GM18498 (cell line): ENCODE measurements at regions not wholly inside any gene's neighbourhood (a gene's known extent, or its start where the extent isn't known, plus 50 kb on each side); places are given as distances from the start of the nearest gene placed in this dataset.

Source experiments
- ATAC-seq: cut with Tn5 transposase; IDR thresholded peaks from one replicate; pipeline ENCODE4 v1.9.1; 2021; ENCODE audit warnings: mild to moderate bottlenecking, moderate library complexity; ENCODE audit not compliant: unreplicated experiment

- ATAC-seq, result no peak
Measured at GRCh38 chr5:175288048-175288621, 155.8 kb downstream of the DRD1 start.

GRCh38 chr5:175286981-175287380 is 157.0 kb downstream of the DRD1 start:
- no peak for ATAC-seq

GRCh38 chr5:175285261-175285660 is 158.7 kb downstream of the DRD1 start:
- no peak for ATAC-seq

DNA sequence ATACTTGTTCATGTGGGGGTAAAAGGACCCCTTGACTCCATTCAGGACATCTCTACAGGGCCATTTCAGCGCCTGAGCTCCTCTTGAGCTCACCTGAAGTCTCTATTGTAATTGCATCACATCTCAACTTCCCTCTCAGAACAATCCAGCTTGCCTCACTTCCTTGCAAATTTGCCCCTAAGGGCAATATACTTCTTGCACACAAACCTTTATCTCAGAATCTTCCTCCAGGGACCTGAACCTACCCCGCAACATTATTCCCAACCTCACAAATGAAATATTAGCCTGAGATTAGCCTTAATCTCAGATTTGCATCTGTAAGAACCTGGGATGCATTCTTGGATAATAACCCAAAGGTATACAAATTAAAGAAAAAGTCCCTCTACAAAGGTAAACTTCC is 159.2 kb downstream of the DRD1 start:
- no peak for ATAC-seq

GRCh38 chr5:175282611-175283225 is 161.3 kb downstream of the DRD1 start:
- no peak for ATAC-seq

DNA sequence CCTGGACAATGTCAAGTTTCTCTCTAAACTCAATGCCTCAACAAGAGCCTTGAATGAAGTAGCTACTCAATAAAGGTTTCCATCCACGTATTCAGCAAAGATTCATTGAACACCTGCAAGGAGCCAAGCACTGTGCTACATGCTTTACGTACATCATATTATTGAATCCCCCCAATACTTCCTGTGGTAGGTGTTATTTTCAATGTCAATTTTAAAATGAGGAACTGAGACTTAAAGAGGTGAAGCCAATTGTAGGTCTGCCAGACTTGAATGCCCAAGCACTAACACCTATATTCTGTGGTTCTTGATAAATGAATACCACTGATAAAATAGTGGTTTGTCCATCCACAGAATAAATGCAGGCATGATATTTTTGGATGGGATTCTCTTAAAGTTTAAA is 162.3 kb downstream of the DRD1 start:
- no peak for ATAC-seq

DNA sequence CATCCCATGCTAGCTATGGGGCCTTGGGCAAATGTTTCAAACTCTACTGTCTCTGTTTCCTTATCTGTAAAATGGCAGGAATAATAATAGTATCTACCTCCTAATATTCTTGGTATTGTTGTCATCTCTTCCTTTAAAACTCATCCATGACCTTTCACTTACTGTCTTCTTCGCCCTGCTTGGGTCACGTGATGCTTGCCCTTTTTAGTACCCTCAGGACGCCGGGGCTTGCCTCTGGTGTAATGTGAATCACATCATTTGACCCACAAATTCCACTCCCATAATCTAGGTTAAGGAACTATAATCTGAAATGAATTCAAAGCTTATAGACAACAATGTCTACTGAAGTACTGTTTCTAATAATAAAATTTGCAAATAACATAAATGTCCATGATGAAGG is 162.7 kb downstream of the DRD1 start:
- ATAC-seq, result no peak

GRCh38 chr5:175279506-175279905 is 164.5 kb downstream of the DRD1 start:
- no peak for ATAC-seq

- ATAC-seq, result no peak
Measured at GRCh38 chr5:175275748-175276147, 168.2 kb downstream of the DRD1 start.

DNA sequence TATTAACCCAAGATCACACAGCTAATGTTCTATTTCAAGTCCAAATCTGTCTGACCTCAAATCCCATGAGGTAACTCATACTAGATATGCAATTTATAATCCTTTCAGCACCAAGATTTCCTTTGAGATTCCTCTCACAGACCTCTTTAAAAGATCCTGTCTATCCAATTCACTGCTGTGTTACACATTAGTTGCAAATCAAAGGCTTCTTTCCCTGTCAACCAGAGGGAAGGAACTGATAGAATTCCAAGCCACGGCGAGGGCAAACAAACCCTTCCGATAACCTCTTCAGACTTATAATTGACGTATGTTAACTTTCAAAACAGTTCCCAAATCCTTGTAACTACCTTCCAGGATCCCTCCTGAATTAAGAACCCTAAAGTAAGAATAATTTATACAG is 168.9 kb downstream of the DRD1 start:
- ATAC-seq, result no peak

DNA sequence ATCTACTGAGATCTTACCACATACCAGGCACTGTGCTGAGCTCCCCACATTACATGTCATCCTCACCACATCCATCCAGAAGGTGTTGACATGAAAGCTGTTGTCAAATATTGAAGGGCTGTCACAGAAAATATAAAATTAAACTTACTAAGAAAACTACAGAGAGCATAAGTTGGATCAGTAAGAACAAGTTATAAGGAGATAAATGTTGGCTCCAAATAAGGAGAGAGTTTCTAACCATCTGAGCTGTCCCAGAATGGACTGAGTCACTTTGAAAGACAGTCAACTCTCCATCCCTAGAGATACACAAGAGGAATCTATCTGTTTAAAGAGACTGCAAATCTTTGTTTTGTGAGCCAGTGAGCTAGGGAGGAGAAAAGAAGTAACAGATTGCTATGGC is 169.8 kb downstream of the DRD1 start:
- no peak for ATAC-seq

DNA sequence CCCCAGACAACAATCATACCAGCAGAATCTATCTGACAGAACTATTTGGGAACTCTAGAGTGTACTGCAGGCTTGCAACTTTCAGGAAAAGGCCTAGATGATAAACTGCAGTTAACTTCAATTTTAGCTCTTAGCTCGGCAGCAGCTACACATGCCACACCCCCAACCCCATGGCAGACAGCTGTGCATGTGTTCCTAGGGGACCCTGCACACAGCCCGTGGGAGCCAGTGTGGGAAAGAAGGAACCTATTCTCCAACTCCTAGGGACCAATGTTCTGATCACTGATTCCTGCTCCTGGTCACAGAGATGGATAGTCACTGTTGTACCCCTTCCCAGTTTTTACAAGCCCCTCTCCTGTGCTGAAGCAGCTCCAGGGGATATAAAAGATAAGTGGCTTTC is 179.6 kb downstream of the DRD1 start:
- no peak for ATAC-seq

- no peak for ATAC-seq
Measured at GRCh38 chr5:175263776-175264175, 180.2 kb downstream of the DRD1 start.

DNA sequence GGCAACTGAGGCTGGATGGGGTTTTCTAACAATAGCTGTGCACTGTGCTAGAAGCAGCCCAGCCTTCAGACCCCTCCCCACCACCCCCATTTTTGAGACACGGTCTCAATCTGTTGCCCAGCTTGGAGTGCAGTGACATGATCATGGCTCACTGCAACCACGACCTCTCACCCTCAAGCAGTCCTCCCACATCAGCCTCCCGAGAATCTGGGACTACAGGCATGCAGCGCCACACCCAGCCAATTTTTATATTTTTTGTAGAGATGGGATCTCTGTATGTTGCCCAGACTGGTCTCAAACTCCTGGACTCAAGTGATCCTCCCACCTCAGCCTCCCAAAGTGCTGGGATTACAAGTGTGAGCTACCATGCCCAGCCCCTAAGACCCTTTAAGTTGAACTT is 182.5 kb downstream of the DRD1 start:
- no peak for ATAC-seq

GRCh38 chr5:175261037-175261436 is 182.9 kb downstream of the DRD1 start:
- ATAC-seq, result no peak

DNA sequence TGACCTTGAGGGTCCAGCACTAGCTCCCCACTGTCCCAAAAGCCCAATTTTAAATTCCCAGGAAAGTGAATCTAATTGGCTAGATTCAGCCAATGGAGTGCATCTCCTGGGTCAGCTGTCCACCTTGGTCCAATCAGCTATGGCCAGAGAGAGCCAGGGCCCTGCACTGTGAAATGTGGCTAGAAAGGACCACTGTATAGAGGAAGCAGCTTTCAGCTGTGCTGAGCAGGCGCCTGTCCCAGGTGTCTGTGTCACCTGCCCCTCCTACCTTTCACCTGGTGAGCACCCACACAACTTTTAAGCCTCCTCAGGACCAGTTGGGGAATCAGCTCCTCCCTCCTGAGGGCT is 186.2 kb downstream of the DRD1 start:
- ATAC-seq, result no peak

DNA sequence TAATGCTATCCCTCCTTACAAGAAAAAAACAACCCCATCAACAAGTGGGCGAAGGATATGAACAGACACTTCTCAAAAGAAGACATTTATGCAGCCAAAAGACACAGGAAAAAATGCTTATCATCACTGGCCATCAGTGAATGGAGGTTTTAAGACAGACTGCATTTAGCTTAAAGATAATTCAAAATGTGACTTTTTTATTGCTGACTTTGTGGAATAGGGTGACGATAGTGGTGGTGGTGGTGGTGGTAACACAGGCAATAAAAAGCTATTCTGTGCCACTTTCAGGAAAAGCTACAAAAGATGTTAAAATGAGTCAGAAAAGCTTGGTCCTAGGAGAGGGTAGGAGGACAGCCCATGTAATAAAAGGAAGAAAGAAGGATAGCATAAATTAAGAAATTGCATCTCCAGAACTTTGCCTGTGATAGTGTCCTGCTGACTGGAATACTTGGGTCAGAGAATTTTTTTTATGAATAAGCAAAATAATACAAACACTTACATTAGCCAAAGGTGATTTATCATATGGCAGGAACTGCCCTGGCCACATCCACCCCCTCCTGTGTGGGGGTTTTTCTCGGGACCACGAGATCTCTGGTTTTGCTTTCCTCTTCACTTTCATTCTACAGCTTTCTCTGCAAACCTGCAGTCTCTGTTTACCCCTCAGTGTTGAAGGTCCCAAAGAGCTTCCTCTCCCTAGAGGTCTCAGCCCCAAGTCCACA is 186.7 kb downstream of the DRD1 start:
- ATAC-seq, result no peak

DNA sequence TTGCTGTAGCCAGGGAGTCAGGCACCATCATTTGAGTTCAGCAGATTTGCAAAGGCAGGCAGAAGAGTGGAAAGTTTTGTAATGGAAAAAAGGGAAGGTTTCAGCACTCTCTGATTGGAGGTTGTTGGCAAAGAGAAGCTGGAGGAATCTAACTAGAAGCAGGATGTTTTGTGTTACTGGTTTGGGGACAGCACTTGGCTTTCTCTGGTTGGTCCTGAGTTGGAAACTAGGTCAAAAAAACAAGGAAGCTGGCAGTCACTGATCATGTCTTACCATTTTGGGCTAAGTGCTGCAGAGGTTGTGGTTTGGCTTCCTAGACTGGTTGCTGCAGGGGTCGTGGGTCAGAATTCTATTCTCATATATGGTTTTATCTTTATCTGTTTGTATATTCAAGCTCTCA is 189.8 kb downstream of the DRD1 start:
- ATAC-seq, result no peak

DNA sequence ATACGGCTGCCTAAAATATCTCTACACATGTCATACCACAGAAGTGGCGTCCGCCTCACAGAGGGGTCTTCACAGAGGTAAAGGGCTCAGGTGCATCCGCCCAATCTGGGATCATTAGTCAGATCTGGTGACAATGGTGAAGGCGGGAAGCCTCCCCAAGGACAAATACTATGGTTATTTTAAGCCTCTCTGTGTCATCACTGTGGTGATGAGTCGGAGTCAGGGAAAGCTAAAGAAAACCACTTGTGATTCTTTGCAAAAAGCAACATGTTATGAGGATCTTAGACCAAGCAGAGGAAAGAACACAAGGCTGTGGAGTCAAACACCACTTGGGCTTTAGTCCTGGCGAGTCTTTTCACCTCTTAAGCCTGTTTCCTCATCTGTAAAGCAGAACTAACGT is 190.4 kb downstream of the DRD1 start:
- no peak for ATAC-seq

DNA sequence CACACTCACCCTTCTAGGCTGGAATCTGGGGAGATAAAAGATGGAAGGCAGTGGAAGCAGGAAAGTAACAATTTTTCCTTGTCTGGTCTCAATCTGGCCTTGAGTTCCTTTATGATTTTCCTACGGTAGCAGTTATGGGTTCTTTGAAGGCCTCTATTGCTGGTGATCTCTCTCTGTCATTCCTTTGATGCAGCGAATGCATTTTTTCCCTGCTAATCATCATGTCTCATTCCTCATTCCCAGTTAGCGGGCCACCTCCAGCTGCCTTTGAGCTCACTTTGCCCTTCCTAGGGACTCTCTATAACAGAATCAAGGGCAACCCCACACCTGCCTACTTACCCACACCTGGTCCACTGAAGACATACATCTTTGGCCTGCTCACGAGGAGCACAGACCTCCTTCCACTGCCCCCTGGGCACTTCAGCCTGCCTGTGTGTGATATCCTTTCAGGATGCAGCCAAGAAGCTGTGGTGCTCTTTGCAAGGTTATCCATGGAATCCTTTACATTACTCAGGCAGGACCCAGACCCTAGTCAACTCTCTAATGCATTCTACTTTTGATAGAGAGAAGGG is 191.7 kb downstream of the DRD1 start:
- no peak for ATAC-seq

GRCh38 chr5:175250426-175250825 is 193.6 kb downstream of the DRD1 start:
- no peak for ATAC-seq

GRCh38 chr5:175248416-175248905 is 195.5 kb downstream of the DRD1 start:
- no peak for ATAC-seq
